ENCODE measurements at regions not wholly inside any gene's neighbourhood (a gene's known extent, or its start where the extent isn't known, plus 50 kb on each side); places are given as distances from the start of the nearest gene placed in this dataset.

- Histone ChIP-seq H3K27ac (no peak overlapping the region), H3K4me3 (no peak overlapping the region), H3K4me1 (replicated peaks; ENCODE audit: insufficient read depth) (no peaks in the 10 kb centered on the region), H3K9me3 (ENCODE audit: insufficient read depth, low read depth) (no peaks in the 10 kb centered on the region), H3K4me2 (no peak overlapping the region), H3K9me2 (ENCODE audit: insufficient read depth) (no peaks in the 10 kb centered on the region), H3K36me3 (ENCODE audit: low read depth) (no peaks in the 10 kb centered on the region), H3F3A (ENCODE audit: insufficient read depth, low read depth) (no peaks in the 10 kb centered on the region), H4K20me1 (ENCODE audit: insufficient read depth) (no peaks in the 10 kb centered on the region), H3K27me3 (ENCODE audit: insufficient read depth, low read depth) (no peaks in the 10 kb centered on the region), H2AFZ (no peak overlapping the region), H3K79me2 (ENCODE audit: low read depth) (no peaks in the 10 kb centered on the region)
- no TSS peak for BruUV-seq (replicated peaks)
- CTCF ChIA-PET: no interaction called here
- POLR2A ChIA-PET (ENCODE audit: unreplicated experiment): no interaction called here
- TF ChIP-seq CTCF (conservative IDR thresholded peaks at IDR 0.05): no peak
- TF ChIP-seq EZH2 (IDR thresholded peaks at IDR 0.05; ENCODE audit: low read depth): no peak
- no peak for DNase-seq
- intact Hi-C loops (cut with micrococcal nuclease; ENCODE audit: unreplicated experiment): loop anchor here (5.0 kb wide), 1 partner anchor 100 kb away; no protein-coding TSS in a partner anchor
Measured at GRCh38 chr2:217552081-217552480, 450.7 kb downstream of the TNS1 start.

GRCh38 chr2:217551252-217551899 lies 451.4 kb downstream of the TNS1 start:
- intact Hi-C loops (cut with micrococcal nuclease; ENCODE audit: unreplicated experiment): loop anchor here (5.0 kb wide), 1 partner anchor 101 kb away; no protein-coding TSS in a partner anchor
- H2AFZ ChIP-seq: no peak overlapping the region

DNA sequence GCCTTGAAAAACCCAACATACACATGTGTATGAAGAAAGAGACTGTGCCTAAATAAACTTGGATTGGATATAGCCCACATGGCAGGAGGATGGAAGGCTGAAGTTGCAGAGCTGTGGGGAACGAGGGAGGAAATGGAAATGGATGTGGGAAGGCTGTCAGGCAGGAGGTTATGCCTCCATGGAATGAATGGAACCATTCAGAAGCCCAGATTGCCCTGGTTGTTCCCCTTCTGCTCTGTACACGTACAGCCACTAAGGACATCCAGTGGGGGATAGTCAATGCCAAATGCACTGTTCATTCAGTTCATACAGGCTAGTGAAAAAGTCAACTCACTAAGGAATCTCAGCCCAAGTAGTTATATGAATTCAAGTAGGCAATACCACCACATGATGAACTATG lies 463.7 kb downstream of the TNS1 start:
- no TSS peak for BruUV-seq (replicated peaks)
- POLR2A ChIA-PET (ENCODE audit: unreplicated experiment): no interaction called here
- no peak overlapping the region for H3K4me2 ChIP-seq
- DNase-seq: no peak
- H2AFZ ChIP-seq: no peak overlapping the region
- no peak overlapping the region for H3K4me3 ChIP-seq
- no peaks in the 10 kb centered on the region for H3K9me3 ChIP-seq (ENCODE audit: insufficient read depth, low read depth)
- no peaks in the 10 kb centered on the region for H3K4me1 ChIP-seq (replicated peaks; ENCODE audit: insufficient read depth)
- H3K9me2 ChIP-seq (ENCODE audit: insufficient read depth): no peaks in the 10 kb centered on the region
- H3K79me2 ChIP-seq (ENCODE audit: low read depth): no peaks in the 10 kb centered on the region
- CTCF ChIA-PET: no interaction called here
- H3F3A ChIP-seq (ENCODE audit: insufficient read depth, low read depth): no peaks in the 10 kb centered on the region
- intact Hi-C loops (cut with micrococcal nuclease; ENCODE audit: unreplicated experiment): no loop called here
- no peaks in the 10 kb centered on the region for H4K20me1 ChIP-seq (ENCODE audit: insufficient read depth)
- no peak overlapping the region for H3K27ac ChIP-seq
- H3K27me3 ChIP-seq (ENCODE audit: insufficient read depth, low read depth): no peaks in the 10 kb centered on the region
- H3K36me3 ChIP-seq (ENCODE audit: low read depth): no peaks in the 10 kb centered on the region
- TF ChIP-seq EZH2 (IDR thresholded peaks at IDR 0.05; ENCODE audit: low read depth): no peak
- no peak for TF ChIP-seq CTCF (conservative IDR thresholded peaks at IDR 0.05)

More at GRCh38 chr2:217551252-217551899, 451.4 kb downstream of the TNS1 start:
- Histone ChIP-seq H3K4me3 (no peak overlapping the region), H3F3A (ENCODE audit: insufficient read depth, low read depth) (no peaks in the 10 kb centered on the region), H3K27me3 (ENCODE audit: insufficient read depth, low read depth) (no peaks in the 10 kb centered on the region), H3K9me3 (ENCODE audit: insufficient read depth, low read depth) (no peaks in the 10 kb centered on the region), H3K27ac (no peak overlapping the region), H3K79me2 (ENCODE audit: low read depth) (no peaks in the 10 kb centered on the region), H3K4me2 (no peak overlapping the region), H3K4me1 (replicated peaks; ENCODE audit: insufficient read depth) (no peaks in the 10 kb centered on the region), H3K9me2 (ENCODE audit: insufficient read depth) (no peaks in the 10 kb centered on the region), H4K20me1 (ENCODE audit: insufficient read depth) (no peaks in the 10 kb centered on the region), H3K36me3 (ENCODE audit: low read depth) (no peaks in the 10 kb centered on the region)
- CTCF ChIA-PET: interaction anchor here (0.6 to 0.7 kb wide), 2 partner anchors 482 to 551 kb away, joined by 4 to 5 read pairs; no protein-coding TSS in a partner anchor
- TF ChIP-seq EZH2 (IDR thresholded peaks at IDR 0.05; ENCODE audit: low read depth) (no peak), CTCF (conservative IDR thresholded peaks at IDR 0.05) (no peak)
- POLR2A ChIA-PET (ENCODE audit: unreplicated experiment): no interaction called here
- DNase-seq: peak; percentile 51 to 56
- no TSS peak for BruUV-seq (replicated peaks)

All from PC-9 (cell line).